ENCODE measurements at regions not wholly inside any gene's neighbourhood (a gene's known extent, or its start where the extent isn't known, plus 50 kb on each side); places are given as distances from the start of the nearest gene placed in this dataset.

DNA sequence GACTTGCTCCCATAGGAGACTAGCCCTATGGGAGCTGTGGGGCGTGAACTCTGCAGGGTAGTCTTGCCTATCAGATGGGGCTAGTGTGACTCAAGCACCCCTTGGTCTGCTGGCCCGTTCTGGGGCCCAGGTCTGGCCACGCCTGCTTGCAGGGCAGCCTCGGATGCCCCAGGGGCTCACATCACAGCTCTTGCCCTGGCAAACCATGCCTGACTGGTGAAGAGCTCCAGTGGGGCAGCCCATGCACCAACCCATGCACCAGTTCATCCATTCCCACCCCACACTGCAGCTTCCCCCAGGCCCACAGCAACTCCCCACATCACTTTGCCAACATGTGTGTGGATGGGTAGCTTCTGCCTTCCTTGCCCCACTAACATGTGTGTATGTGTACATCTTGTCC, 93.9 kb upstream of the PRLR start:
- H3K36me3 ChIP-seq = no peaks in the 10 kb centered on the region
- 76 to 92% methylated on average over 3 of the region's 4 CpGs for WGBS, 2 donors
- TF ChIP-seq, protein P1, sequence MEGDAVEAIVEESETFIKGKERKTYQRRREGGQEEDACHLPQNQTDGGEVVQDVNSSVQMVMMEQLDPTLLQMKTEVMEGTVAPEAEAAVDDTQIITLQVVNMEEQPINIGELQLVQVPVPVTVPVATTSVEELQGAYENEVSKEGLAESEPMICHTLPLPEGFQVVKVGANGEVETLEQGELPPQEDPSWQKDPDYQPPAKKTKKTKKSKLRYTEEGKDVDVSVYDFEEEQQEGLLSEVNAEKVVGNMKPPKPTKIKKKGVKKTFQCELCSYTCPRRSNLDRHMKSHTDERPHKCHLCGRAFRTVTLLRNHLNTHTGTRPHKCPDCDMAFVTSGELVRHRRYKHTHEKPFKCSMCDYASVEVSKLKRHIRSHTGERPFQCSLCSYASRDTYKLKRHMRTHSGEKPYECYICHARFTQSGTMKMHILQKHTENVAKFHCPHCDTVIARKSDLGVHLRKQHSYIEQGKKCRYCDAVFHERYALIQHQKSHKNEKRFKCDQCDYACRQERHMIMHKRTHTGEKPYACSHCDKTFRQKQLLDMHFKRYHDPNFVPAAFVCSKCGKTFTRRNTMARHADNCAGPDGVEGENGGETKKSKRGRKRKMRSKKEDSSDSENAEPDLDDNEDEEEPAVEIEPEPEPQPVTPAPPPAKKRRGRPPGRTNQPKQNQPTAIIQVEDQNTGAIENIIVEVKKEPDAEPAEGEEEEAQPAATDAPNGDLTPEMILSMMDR (IDR thresholded peaks at IDR 0.05) = no peak
- TF ChIP-seq POLR2A (IDR thresholded peaks at IDR 0.05) (no peak), EP300 (IDR thresholded peaks at IDR 0.05) (no peak)
- H3K27ac ChIP-seq = no peak overlapping the region
- DNase-seq (ENCODE audit: low spot score in 2 of 2) = no peak
- no peaks in the 10 kb centered on the region for H3K4me1 ChIP-seq
- H3K27me3 ChIP-seq = no peaks in the 10 kb centered on the region
- H3K4me3 ChIP-seq = no peak overlapping the region
- H3K9me3 ChIP-seq = no peaks in the 10 kb centered on the region

DNA sequence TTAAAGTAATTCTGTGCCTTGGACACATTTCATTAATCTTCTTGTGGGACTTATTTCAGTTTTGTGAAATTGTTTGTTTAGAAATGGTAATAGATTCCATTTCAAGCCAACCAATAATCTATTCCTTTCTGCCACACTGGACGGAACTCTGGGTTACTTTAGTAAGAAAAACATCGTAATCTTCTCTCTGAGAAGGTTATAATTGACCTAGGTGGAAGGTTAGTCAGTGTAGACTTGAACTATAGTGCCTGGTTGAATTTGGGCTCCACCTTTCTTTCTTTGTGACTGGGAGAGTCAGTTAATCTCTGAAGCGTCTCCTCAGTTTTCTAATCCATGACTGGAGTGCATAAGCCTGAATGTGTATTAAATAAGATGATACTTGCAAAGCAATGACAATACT, 89.7 kb upstream of the PRLR start:
- H3K9me3 ChIP-seq = no peaks in the 10 kb centered on the region
- TF ChIP-seq POLR2A (IDR thresholded peaks at IDR 0.05) (no peak), EP300 (IDR thresholded peaks at IDR 0.05) (no peak)
- TF ChIP-seq, protein P1 (IDR thresholded peaks at IDR 0.05) = no peak
- no peaks in the 10 kb centered on the region for H3K4me1 ChIP-seq
- H3K4me3 ChIP-seq = no peak overlapping the region
- WGBS, 2 donors = 72 to 86% methylated on average over 3 of the region's 3 CpGs
- H3K27ac ChIP-seq = no peak overlapping the region
- no peaks in the 10 kb centered on the region for H3K36me3 ChIP-seq
- no peak for DNase-seq (ENCODE audit: low spot score in 2 of 2)
- no peaks in the 10 kb centered on the region for H3K27me3 ChIP-seq

DNA sequence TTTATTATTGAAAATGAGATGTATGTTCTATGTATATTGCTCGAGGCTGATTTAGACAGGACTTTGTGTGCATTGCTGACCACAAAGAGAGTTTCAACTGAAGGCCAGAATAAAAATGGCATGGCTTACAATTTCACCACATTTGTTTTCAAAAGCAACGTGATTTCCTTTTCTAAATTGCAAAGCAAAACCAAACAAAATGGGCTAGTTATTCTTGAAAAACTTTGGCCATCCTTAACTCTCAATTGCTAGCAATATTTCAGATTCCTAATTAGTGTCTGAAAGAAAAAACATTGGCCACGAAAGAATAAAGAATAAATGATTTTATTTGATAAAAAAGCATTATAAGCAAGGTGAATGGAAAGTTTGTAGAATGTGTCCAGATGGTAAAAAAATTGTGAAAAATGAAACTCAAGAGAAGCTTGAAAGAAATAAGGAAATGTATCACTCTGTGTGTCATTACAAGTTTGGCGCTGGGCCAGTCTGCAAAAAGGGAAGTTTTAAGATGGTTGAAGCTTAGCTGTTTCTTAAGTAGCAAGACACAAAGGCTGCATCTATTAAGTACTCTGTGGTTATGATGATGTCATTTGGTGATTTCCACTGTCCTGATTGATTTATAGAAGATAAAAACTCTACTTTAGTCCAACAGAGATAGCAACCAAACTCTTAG, 89.2 kb upstream of the PRLR start:
- no peak overlapping the region for H3K4me3 ChIP-seq
- peak; percentile 65 to 70 for DNase-seq (ENCODE audit: low spot score in 2 of 2)
- 37 to 40% methylated on average over 4 of the region's 4 CpGs for WGBS, 2 donors
- peak overlapping the region in 1 of 4 donors; percentile 33 for H3K27ac ChIP-seq
- no peaks in the 10 kb centered on the region for H3K27me3 ChIP-seq
- no peaks in the 10 kb centered on the region for H3K36me3 ChIP-seq
- H3K9me3 ChIP-seq = no peaks in the 10 kb centered on the region
- H3K4me1 ChIP-seq = no peaks in the 10 kb centered on the region
- TF ChIP-seq EP300 (IDR thresholded peaks at IDR 0.05) (peak in 1 of 2 donors; percentile 16), POLR2A (IDR thresholded peaks at IDR 0.05) (no peak)
- TF ChIP-seq, protein P1 (IDR thresholded peaks at IDR 0.05) = no peak

DNA sequence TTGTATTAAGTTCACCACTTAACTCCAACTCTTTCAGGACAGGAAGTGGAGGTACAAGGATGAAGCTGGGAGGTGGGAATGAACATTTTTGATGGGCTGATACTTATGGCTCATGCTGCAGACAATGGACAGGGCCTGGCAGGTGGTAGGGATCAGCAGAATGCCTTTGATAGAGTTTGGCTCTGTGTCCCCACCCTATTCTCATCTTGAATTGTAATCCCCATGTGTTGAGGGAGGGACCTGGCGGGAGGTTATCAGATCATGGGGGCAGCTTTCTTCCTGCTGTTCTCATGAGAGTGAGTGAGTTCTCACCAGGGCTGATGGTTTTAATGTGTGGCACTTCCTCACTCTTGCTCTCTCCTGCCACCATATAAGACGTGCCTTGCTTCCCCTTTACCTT, 87.3 kb upstream of the PRLR start:
- TF ChIP-seq POLR2A (IDR thresholded peaks at IDR 0.05) (no peak), EP300 (IDR thresholded peaks at IDR 0.05) (no peak)
- TF ChIP-seq, protein P1 (IDR thresholded peaks at IDR 0.05) = no peak
- Histone ChIP-seq H3K9me3 (no peaks in the 10 kb centered on the region), H3K36me3 (no peaks in the 10 kb centered on the region), H3K27ac (no peak overlapping the region), H3K4me1 (no peaks in the 10 kb centered on the region), H3K27me3 (no peaks in the 10 kb centered on the region), H3K4me3 (no peak overlapping the region)
- no peak for DNase-seq (ENCODE audit: low spot score in 2 of 2)
- WGBS, 2 donors = 77 to 91% methylated on average over 2 of the region's 2 CpGs

DNA sequence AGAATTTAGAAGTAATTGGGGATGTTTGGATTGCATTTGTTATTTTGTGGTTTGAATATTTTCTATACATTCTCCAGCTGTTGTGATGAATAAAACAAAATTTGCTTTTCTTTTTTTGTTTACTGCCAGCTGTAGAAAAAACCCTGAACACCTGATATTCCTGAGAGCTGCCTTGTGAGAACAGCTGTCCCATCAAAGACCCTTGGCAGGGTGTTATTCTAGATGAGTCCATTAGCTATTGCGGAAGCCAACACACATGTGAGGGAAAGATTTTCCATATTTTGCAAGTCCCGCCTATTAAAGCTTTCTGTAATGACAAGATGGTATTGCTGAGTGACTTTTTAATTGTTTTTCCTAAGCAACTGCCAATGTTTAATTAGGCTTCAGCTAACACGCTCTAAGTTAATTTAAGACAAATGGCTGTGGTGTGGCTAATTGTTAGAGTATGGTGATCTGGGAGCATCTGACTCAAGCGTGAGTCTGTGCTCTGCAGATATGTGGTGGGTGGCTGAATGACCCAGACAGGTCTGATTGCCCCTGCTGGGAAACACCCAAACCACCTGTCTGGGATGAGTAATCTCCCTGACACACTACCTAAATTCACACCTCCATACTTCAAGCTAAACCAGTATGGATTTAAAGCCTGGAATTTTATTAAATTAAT, 86.5 kb upstream of the PRLR start:
- WGBS, 2 donors = 83 to 90% methylated on average over 4 of the region's 4 CpGs
- Histone ChIP-seq H3K27me3 (no peaks in the 10 kb centered on the region), H3K36me3 (no peaks in the 10 kb centered on the region), H3K4me1 (no peaks in the 10 kb centered on the region), H3K9me3 (no peaks in the 10 kb centered on the region), H3K27ac (no peak overlapping the region), H3K4me3 (no peak overlapping the region)
- no peak for DNase-seq (ENCODE audit: low spot score in 2 of 2)
- no peak for TF ChIP-seq POLR2A (IDR thresholded peaks at IDR 0.05)
- no peak for TF ChIP-seq EP300 (IDR thresholded peaks at IDR 0.05)
- TF ChIP-seq, protein P1 (IDR thresholded peaks at IDR 0.05) = no peak

Data from tibial nerve (tissue), 4 donors.